OCI-LY1 (cell line): ENCODE measurements at regions not wholly inside any gene's neighbourhood (a gene's known extent, or its start where the extent isn't known, plus 50 kb on each side); places are given as distances from the start of the nearest gene placed in this dataset.

Source experiments
- EZH2 ChIP-seq: fragments of 200-600 bp; sonication (generic), shearing (Covaris generic); IDR thresholded peaks from 2 replicates; pipeline ENCODE4 v1.8.0; 2017; ENCODE audit warnings: borderline replicate concordance, mixed run types, mild to moderate bottlenecking, antibody characterized with exemption, low read length, moderate library complexity, mixed read lengths
- TF ChIP-seq, protein P1 (sequence below): fragments of 200-600 bp; sonication (generic), shearing (Covaris generic); IDR thresholded peaks from 2 replicates; pipeline ENCODE4 v1.5.1; 2017; ENCODE audit warnings: mild to moderate bottlenecking, antibody characterized with exemption, low read length, moderate library complexity, mixed read lengths

DNA sequence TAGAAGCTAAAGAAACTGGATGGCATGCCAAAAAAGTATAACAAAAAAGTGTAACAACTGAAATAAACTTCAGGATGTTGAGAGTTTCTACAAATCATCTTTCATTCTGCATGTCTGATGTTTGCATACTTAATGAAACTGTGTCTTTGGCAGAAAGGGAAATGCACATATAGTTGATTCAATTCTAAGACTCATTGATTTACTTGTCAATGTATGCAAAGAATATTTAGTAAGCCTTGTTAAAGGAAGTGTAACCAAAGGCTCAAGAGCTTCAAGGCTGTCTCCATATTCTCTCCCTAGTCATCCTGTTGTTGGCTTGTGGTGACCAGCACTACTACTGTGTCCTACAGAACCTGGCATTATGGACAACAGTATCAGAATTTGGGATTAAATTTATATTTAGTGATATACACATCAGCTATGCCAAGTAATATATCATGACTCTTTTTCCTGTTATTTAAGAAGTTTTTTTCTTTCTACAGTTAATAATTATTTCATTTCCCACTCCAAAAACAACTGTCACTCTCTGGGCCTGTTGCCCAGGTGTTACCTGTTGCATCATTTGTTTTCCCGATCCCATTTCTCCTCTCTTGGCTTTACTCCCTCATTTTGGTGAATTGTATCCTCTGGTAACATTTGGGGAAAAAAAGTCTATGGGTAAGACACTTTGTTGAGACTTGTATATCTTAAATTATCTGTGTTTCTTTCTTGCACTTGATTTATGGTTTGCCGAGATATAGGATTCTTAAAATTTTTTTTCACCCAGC is 226.6 kb upstream of the BMPER start:
- TF ChIP-seq EZH2 = no peak
- TF ChIP-seq, protein P1, sequence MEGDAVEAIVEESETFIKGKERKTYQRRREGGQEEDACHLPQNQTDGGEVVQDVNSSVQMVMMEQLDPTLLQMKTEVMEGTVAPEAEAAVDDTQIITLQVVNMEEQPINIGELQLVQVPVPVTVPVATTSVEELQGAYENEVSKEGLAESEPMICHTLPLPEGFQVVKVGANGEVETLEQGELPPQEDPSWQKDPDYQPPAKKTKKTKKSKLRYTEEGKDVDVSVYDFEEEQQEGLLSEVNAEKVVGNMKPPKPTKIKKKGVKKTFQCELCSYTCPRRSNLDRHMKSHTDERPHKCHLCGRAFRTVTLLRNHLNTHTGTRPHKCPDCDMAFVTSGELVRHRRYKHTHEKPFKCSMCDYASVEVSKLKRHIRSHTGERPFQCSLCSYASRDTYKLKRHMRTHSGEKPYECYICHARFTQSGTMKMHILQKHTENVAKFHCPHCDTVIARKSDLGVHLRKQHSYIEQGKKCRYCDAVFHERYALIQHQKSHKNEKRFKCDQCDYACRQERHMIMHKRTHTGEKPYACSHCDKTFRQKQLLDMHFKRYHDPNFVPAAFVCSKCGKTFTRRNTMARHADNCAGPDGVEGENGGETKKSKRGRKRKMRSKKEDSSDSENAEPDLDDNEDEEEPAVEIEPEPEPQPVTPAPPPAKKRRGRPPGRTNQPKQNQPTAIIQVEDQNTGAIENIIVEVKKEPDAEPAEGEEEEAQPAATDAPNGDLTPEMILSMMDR = no peak
